ENCODE measurements at regions not wholly inside any gene's neighbourhood (a gene's known extent, or its start where the extent isn't known, plus 50 kb on each side); places are given as distances from the start of the nearest gene placed in this dataset.

- TF ChIP-seq SNAI2 (CRISPR knock-in tag; IDR thresholded peaks at IDR 0.05): no peak
- TF ChIP-seq TCF4 (CRISPR knock-in tag; IDR thresholded peaks at IDR 0.05; ENCODE audit: borderline replicate concordance): no peak
- no peak for TF ChIP-seq BACH2 (CRISPR knock-in tag; IDR thresholded peaks at IDR 0.05; ENCODE audit: borderline replicate concordance)
- no peak for TF ChIP-seq CSRNP3 (CRISPR knock-in tag; IDR thresholded peaks at IDR 0.05)
- no peak for TF ChIP-seq TOX (CRISPR knock-in tag; IDR thresholded peaks at IDR 0.05; ENCODE audit: borderline replicate concordance)
- no peak for TF ChIP-seq ZC3H10 (CRISPR knock-in tag; IDR thresholded peaks at IDR 0.05)
- no peak for TF ChIP-seq OSR1 (CRISPR knock-in tag; IDR thresholded peaks at IDR 0.05)
- no peak for TF ChIP-seq ZNF70 (CRISPR knock-in tag; IDR thresholded peaks at IDR 0.05)
- no peak for TF ChIP-seq ZFP30 (CRISPR knock-in tag; IDR thresholded peaks at IDR 0.05)
- TF ChIP-seq TSHZ2 (CRISPR knock-in tag; IDR thresholded peaks at IDR 0.05): no peak
- TF ChIP-seq PPARA (CRISPR knock-in tag; IDR thresholded peaks at IDR 0.05; ENCODE audit: borderline replicate concordance): no peak
- no peak for ATAC-seq
Observed at GRCh38 chr13:34189946-34190345, 372.0 kb downstream of the RFC3 start.

GRCh38 chr13:34201050-34201913, 383.3 kb downstream of the RFC3 start:
- TF ChIP-seq ZFP30 (CRISPR knock-in tag; IDR thresholded peaks at IDR 0.05) (no peak), TOX (CRISPR knock-in tag; IDR thresholded peaks at IDR 0.05; ENCODE audit: borderline replicate concordance) (no peak), ISL1 (CRISPR knock-in tag; IDR thresholded peaks at IDR 0.05) (peak; percentile 89), ZC3H10 (CRISPR knock-in tag; IDR thresholded peaks at IDR 0.05) (no peak), CREB5 (CRISPR knock-in tag; IDR thresholded peaks at IDR 0.05; ENCODE audit: low read depth) (peak; percentile 44; the same call in 1 of the 2 replicates), ARNTL (CRISPR knock-in tag; IDR thresholded peaks at IDR 0.05; ENCODE audit: borderline replicate concordance, low read depth) (no peak)
- ATAC-seq: peak; percentile 96

- peak; percentile 94 for ATAC-seq
- TF ChIP-seq ZNF70 (CRISPR knock-in tag; IDR thresholded peaks at IDR 0.05): no peak
- TF ChIP-seq TOX (CRISPR knock-in tag; IDR thresholded peaks at IDR 0.05; ENCODE audit: borderline replicate concordance): peak; percentile 59; the same call in 1 of the 2 replicates
- no peak for TF ChIP-seq RARB (CRISPR knock-in tag; IDR thresholded peaks at IDR 0.05)
- TF ChIP-seq TSHZ2 (CRISPR knock-in tag; IDR thresholded peaks at IDR 0.05): no peak
- TF ChIP-seq TCF4 (CRISPR knock-in tag; IDR thresholded peaks at IDR 0.05; ENCODE audit: borderline replicate concordance): 0 out of 2 replicates have a peak, but pooled peaks have one; percentile 29
- TF ChIP-seq ZFP3 (CRISPR knock-in tag; IDR thresholded peaks at IDR 0.05): peak; percentile 42; the same call in 1 of the 2 replicates
- no peak for TF ChIP-seq ESRRG (CRISPR knock-in tag; IDR thresholded peaks at IDR 0.05)
- TF ChIP-seq ZFP30 (CRISPR knock-in tag; IDR thresholded peaks at IDR 0.05): no peak
- TF ChIP-seq BACH2 (CRISPR knock-in tag; IDR thresholded peaks at IDR 0.05; ENCODE audit: borderline replicate concordance): no peak
- TF ChIP-seq SNAI2 (CRISPR knock-in tag; IDR thresholded peaks at IDR 0.05): peak; percentile 87; the same call in 1 of the 2 replicates
- TF ChIP-seq POU6F1 (CRISPR knock-in tag; IDR thresholded peaks at IDR 0.05; ENCODE audit: borderline replicate concordance, low read depth): 0 out of 2 replicates have a peak, but pooled peaks have one; percentile 33
- no peak; the same call in 1 of the 2 replicates for TF ChIP-seq CSRNP3 (CRISPR knock-in tag; IDR thresholded peaks at IDR 0.05)
- TF ChIP-seq ISL1 (CRISPR knock-in tag; IDR thresholded peaks at IDR 0.05): peak; percentile 86
- TF ChIP-seq PATZ1 (CRISPR knock-in tag; IDR thresholded peaks at IDR 0.05; ENCODE audit: borderline replicate concordance): no peak
- no peak for TF ChIP-seq ARNTL (CRISPR knock-in tag; IDR thresholded peaks at IDR 0.05; ENCODE audit: borderline replicate concordance, low read depth)
- no peak for TF ChIP-seq OSR1 (CRISPR knock-in tag; IDR thresholded peaks at IDR 0.05)
- TF ChIP-seq ZC3H10 (CRISPR knock-in tag; IDR thresholded peaks at IDR 0.05): no peak
- no peak for TF ChIP-seq PPARA (CRISPR knock-in tag; IDR thresholded peaks at IDR 0.05; ENCODE audit: borderline replicate concordance)
Observed at GRCh38 chr13:34207334-34207733, 389.4 kb downstream of the RFC3 start.

Data from SK-N-SH treated with all-trans-retinoic acid at 6 μM for 48 hours (cell line).